WI38 (cell line): ENCODE measurements at regions not wholly inside any gene's neighbourhood (a gene's known extent, or its start where the extent isn't known, plus 50 kb on each side); places are given as distances from the start of the nearest gene placed in this dataset.

ENCODE experiments used
- H3K4me3 ChIP-seq: 2 replicates; pipeline ENCODE4 v1.5.1; 2011; ENCODE audit warnings: low read depth, mild to moderate bottlenecking, control low read depth, low read length
- TF ChIP-seq, protein P1 (sequence below): IDR thresholded peaks from 2 replicates; pipeline ENCODE4 v1.5.1; 2012; ENCODE audit warnings: low read depth, mild to moderate bottlenecking, control low read depth, low read length

GRCh38 chr4:19728773-19729172 lies 522.9 kb upstream of the SLIT2 start:
- no peak overlapping the region for H3K4me3 ChIP-seq
- TF ChIP-seq, protein P1, sequence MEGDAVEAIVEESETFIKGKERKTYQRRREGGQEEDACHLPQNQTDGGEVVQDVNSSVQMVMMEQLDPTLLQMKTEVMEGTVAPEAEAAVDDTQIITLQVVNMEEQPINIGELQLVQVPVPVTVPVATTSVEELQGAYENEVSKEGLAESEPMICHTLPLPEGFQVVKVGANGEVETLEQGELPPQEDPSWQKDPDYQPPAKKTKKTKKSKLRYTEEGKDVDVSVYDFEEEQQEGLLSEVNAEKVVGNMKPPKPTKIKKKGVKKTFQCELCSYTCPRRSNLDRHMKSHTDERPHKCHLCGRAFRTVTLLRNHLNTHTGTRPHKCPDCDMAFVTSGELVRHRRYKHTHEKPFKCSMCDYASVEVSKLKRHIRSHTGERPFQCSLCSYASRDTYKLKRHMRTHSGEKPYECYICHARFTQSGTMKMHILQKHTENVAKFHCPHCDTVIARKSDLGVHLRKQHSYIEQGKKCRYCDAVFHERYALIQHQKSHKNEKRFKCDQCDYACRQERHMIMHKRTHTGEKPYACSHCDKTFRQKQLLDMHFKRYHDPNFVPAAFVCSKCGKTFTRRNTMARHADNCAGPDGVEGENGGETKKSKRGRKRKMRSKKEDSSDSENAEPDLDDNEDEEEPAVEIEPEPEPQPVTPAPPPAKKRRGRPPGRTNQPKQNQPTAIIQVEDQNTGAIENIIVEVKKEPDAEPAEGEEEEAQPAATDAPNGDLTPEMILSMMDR = no peak

DNA sequence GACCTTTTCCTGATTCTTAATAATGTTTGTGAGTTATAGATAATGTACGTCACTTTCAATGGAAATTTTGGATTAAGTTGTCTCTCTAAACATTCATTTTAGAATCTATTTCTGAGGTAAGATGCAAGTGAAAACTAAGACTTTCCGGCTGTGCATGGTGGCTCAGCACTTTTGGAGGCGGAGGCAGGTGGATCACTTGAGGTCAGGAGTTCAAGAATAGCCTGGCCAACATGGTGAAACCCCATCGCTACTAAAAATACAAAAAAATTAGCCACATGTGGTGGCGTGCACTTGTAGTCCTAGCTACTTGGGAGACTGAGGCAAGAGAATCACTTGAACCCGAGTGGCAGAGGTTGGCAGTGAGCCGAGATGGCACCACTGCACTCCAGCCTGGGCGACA lies 524.6 kb upstream of the SLIT2 start:
- H3K4me3 ChIP-seq = no peak overlapping the region
- TF ChIP-seq, protein P1 = no peak

GRCh38 chr4:19725130-19725529 lies 526.6 kb upstream of the SLIT2 start:
- no peak overlapping the region for H3K4me3 ChIP-seq
- TF ChIP-seq, protein P1 = no peak

DNA sequence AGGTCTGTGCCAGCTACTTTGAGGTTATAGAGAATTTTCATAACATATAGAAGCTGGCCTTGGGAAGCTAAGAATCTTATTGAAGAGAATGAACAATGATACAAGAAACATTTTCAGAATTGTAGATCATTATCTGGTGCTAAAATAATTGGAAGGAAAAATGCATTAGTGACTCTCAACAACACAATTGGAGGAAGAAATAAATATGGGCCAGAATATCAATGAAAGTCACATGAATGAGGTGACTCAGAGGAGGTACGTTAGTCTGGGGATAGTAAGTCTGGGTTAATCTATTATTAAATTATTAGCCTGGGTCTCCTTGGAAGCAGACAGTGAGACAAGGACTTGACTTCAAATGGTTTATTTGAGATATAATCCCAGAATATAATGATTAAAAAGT lies 529.3 kb upstream of the SLIT2 start:
- TF ChIP-seq, protein P1 = no peak
- no peak overlapping the region for H3K4me3 ChIP-seq

DNA sequence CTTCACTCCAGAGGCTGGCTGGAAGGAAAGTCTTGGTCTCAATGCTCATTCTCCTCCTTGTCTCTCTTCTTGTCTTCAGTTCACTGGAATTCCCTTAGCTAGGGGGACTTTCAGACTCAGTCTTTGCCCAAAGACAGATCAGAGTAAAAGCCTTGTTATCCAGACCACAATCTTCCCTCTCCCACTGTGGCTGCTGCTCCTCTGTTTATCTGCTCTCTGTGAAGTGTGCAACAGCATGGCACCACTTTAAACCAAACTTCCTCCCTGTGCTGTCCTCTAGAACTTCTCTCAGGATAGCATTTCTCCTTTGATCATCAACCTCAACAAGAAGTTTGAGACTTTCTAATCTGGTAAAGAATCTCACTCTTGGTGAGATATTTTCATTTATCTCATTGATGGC lies 530.1 kb upstream of the SLIT2 start:
- TF ChIP-seq, protein P1 = no peak
- H3K4me3 ChIP-seq = no peak overlapping the region

- H3K4me3 ChIP-seq = no peak overlapping the region
- TF ChIP-seq, protein P1 = no peak
These were observed 531.1 kb upstream of the SLIT2 start for GRCh38 chr4:19720610-19721009.

- H3K4me3 ChIP-seq = no peak overlapping the region
- TF ChIP-seq, protein P1 = no peak
These were observed 531.5 kb upstream of the SLIT2 start for GRCh38 chr4:19720190-19720589.
